IPS-20b (cell line): ENCODE measurements at regions not wholly inside any gene's neighbourhood (a gene's known extent, or its start where the extent isn't known, plus 50 kb on each side); places are given as distances from the start of the nearest gene placed in this dataset.
"Not testable (repeated sequence)": the region's sequence is repeated elsewhere in the genome, so short reads cannot be mapped to it uniquely, and the experiment has no call there.

Experiments
- H3K27ac ChIP-seq: one replicate; pipeline ENCODE4 v1.5.1; 2013; ENCODE audit warnings: low read length
- H3K27me3 ChIP-seq: 2 replicates; pipeline ENCODE4 v1.6.1; 2013; ENCODE audit warnings: mild to moderate bottlenecking, low read length, inconsistent platforms; ENCODE audit not compliant: insufficient read depth
- H3K36me3 ChIP-seq: 2 replicates; pipeline ENCODE4 v1.6.1; 2013; ENCODE audit warnings: low read depth, mild to moderate bottlenecking, inconsistent platforms, low read length, moderate library complexity; ENCODE audit not compliant: insufficient read depth
- H3K4me1 ChIP-seq: 2 replicates; pipeline ENCODE4 v1.6.1; 2013; ENCODE audit warnings: mild to moderate bottlenecking, control low read depth, inconsistent platforms, low read length, moderate library complexity; ENCODE audit not compliant: insufficient read depth
- H3K4me3 ChIP-seq: 2 replicates; pipeline ENCODE4 v1.5.1; 2013; ENCODE audit warnings: mild to moderate bottlenecking, low read length, inconsistent platforms
- H3K9ac ChIP-seq: 2 replicates; pipeline ENCODE4 v1.6.1; 2013; ENCODE audit warnings: low read depth, mild to moderate bottlenecking, inconsistent platforms, low read length, moderate library complexity
- H3K9me3 ChIP-seq: 2 replicates; pipeline ENCODE4 v1.6.1; 2013; ENCODE audit warnings: mild to moderate bottlenecking, low read depth, low read length, inconsistent platforms; ENCODE audit not compliant: insufficient read depth

DNA sequence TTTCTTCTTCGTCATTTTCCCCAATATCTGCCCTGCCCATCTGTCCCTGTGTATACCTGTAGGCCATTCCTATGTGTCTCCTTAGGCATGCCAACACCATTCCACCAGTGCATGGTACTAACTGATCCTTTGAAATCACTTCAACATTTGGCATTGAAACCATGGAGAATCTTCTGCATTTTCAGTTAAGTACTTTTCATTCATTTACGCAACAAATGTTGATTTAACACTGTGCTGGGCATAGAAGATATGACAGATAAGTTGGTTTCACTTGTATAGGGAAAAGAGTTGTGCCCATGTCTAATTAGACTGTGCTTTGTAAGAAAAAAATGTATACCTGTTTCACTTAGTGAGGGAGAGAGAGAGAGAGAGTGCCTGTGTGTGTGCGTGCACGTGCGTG, 77.9 kb upstream of the FLT1 start:
- H3K4me1 ChIP-seq, result no peaks in the 10 kb centered on the region
- no peaks in the 10 kb centered on the region for H3K9me3 ChIP-seq
- H3K27me3 ChIP-seq, result no peaks in the 10 kb centered on the region
- H3K36me3 ChIP-seq, result no peaks in the 10 kb centered on the region
- no peak overlapping the region for H3K9ac ChIP-seq
- no peak overlapping the region for H3K27ac ChIP-seq
- no peak overlapping the region for H3K4me3 ChIP-seq

DNA sequence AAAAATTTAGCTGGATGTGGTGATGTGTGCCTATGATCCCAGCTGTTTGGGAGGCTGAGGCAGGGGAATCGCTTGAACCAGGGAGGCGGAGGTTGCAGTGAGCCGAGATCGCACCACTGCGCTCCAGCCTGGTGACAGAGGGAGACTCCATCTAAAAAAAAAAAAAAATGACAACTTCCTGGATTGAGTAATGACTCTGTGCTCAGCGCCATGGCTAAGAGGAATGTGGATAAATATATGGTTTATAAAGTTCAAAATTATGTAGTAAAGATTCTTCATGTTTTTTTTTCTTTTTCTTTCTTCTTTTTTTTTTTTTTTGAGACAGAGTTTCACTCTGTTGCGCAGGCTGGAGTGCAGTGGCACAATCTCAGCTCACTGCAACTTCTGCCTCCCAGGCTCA, 75.4 kb upstream of the FLT1 start:
- H3K4me1 ChIP-seq, H3K9ac ChIP-seq, H3K27ac ChIP-seq, H3K36me3 ChIP-seq, H3K27me3 ChIP-seq, H3K9me3 ChIP-seq, H3K4me3 ChIP-seq: not testable (repeated sequence)

DNA sequence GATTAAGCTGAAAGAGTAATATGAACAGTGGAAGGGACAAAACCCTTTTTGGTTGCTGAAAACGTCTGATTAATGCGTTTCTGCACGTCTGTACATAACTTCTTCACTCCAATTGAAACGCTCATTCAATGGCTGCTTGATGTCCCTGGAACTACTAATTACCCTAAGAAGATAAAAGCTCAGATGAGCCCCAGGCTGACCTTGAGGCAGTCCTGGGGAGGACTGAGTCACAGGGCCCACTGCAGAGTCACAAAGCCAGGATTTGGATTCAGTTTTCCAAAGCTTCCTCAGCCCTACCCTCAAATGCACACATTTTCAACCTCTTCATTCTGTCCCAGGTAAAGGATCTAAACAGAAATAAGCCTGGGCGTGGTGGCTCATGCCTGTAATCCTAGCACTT, 75.0 kb upstream of the FLT1 start:
- H3K4me1 ChIP-seq, result no peaks in the 10 kb centered on the region
- no peaks in the 10 kb centered on the region for H3K9me3 ChIP-seq
- no peak overlapping the region for H3K27ac ChIP-seq
- H3K4me3 ChIP-seq, result no peak overlapping the region
- no peak overlapping the region for H3K9ac ChIP-seq
- H3K27me3 ChIP-seq, result no peaks in the 10 kb centered on the region
- H3K36me3 ChIP-seq, result no peaks in the 10 kb centered on the region

DNA sequence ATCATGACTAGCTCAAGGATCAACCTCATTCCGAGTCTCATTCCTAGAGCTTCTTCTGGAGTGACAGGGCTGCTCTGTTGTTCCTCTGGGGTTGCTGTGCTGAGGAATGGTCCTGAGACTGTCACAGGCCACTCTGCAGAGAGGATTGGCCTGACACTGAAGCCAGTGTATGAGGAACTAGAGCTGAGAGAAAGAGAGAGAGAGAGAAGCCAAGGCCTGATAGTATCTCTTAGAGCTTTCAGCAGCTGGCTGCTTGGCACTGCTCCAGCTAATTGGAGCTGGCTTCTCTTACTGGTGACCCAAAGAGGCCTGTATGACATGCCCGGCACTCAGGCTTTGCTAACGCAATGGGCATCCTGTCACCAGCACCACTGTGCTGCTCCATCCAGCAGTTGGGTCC, 73.4 kb upstream of the FLT1 start:
- Histone ChIP-seq H3K9me3 (no peaks in the 10 kb centered on the region), H3K27me3 (no peaks in the 10 kb centered on the region), H3K36me3 (no peaks in the 10 kb centered on the region), H3K4me1 (no peaks in the 10 kb centered on the region), H3K27ac (no peak overlapping the region), H3K9ac (no peak overlapping the region), H3K4me3 (no peak overlapping the region)

DNA sequence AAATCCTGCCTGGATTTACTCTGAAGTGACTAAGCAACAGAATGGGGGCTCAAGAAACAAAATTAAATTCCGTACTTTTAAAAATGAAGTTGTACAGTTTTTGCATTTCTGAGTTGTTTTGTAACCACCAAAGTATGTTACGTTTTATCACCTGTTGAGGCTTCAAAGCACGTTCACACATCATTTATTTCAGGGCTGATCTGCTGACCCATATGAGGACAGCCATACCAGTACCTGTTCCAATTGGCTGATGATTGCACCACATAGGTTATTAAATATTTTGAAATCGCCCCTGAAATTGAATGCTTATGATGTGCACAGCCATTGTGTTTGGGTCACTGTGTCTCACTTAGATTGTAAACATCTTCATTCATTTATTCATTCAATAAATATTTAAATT, 72.0 kb upstream of the FLT1 start:
- Histone ChIP-seq H3K4me1 (no peaks in the 10 kb centered on the region), H3K9me3 (no peaks in the 10 kb centered on the region), H3K27me3 (no peaks in the 10 kb centered on the region), H3K27ac (no peak overlapping the region), H3K9ac (no peak overlapping the region), H3K4me3 (no peak overlapping the region), H3K36me3 (no peaks in the 10 kb centered on the region)

DNA sequence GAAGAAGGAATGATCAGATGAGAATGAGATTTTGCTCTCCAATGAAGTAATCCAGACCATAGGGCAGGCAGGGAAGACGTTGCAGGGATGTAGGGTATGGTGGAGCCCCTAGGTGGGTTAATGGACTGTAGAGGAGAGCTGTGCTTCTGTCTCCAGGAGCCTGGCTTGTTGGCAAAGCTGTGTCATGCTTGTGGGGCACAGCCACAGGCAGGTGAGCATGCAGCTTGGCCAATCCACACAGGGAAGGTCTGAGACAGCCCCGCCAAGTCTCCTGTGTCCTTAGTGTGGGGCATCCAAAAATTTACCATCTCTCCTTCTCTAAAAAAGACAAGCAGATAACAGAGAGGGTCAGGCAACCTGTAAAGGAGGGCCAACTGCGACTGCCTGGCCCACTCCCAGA, 71.4 kb upstream of the FLT1 start:
- no peak overlapping the region for H3K9ac ChIP-seq
- no peak overlapping the region for H3K27ac ChIP-seq
- H3K27me3 ChIP-seq, result no peaks in the 10 kb centered on the region
- no peaks in the 10 kb centered on the region for H3K36me3 ChIP-seq
- H3K4me1 ChIP-seq, result no peaks in the 10 kb centered on the region
- H3K4me3 ChIP-seq, result no peak overlapping the region
- H3K9me3 ChIP-seq, result no peaks in the 10 kb centered on the region

DNA sequence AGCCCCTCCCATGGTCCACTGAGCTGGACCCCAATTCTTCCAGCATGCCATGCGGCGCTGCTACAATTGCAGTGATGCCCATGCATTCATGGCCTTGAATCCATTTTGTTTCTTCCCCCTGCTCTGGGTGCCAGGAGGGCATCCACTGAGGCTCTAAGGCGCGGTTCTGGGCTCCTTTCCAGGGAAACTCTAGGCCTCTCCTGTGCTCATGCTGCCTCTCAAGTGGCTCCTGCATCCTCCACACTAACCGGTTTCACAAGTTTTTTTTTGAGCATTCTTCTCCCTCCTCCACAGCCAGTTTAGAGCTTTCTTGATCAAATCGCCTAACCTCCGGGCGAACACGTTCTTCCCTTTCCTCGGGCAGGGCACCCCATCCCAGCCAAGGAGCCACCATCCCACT, 69.1 kb upstream of the FLT1 start:
- Histone ChIP-seq H3K27me3 (no peaks in the 10 kb centered on the region), H3K9me3 (no peaks in the 10 kb centered on the region), H3K27ac (no peak overlapping the region), H3K4me3 (no peak overlapping the region), H3K9ac (no peak overlapping the region), H3K4me1 (no peaks in the 10 kb centered on the region), H3K36me3 (no peaks in the 10 kb centered on the region)

DNA sequence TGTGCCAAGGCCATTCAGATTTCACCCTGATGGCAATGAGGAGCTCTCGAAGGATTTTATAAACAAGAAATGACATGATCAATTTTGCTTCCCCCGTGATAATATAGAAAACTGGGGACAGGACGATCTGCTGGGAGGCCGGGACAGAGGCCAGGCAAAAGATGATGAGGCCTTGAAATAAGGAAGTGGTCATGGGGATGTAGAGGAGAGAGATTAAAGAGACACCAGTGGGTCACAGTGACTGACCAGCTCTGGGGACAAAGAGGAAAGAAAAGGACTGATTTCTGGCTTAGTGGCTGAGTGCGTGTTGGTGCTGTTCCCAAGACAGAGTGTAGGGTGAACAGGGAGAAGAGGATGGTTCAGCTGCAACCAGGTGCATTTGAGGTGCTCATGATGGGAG, 68.7 kb upstream of the FLT1 start:
- H3K27me3 ChIP-seq, result no peaks in the 10 kb centered on the region
- no peak overlapping the region for H3K27ac ChIP-seq
- H3K4me3 ChIP-seq, result no peak overlapping the region
- no peak overlapping the region for H3K9ac ChIP-seq
- H3K36me3 ChIP-seq, result no peaks in the 10 kb centered on the region
- no peaks in the 10 kb centered on the region for H3K9me3 ChIP-seq
- H3K4me1 ChIP-seq, result no peaks in the 10 kb centered on the region

DNA sequence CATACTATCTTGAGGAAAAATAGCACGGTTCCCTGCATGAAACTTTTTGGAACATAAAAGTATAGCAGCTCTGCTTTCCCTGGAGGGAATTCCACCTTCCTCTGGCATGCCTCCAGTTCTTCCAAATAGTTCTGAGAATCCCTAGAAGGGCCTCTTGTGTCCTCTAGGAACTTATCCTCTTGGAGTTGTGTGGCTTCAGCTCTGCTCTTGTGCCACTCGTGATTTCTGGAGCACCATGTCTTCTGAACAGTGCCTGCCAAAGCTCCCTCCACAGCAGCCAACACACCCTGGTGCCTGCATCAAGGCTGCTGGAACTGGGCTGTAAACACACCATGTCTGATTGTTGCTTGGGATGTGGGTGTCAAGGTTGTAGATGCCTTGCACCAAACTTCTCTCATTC, 65.7 kb upstream of the FLT1 start:
- H3K27me3 ChIP-seq, result no peaks in the 10 kb centered on the region
- no peaks in the 10 kb centered on the region for H3K9me3 ChIP-seq
- H3K27ac ChIP-seq, result no peak overlapping the region
- H3K36me3 ChIP-seq, result no peaks in the 10 kb centered on the region
- no peak overlapping the region for H3K4me3 ChIP-seq
- no peak overlapping the region for H3K9ac ChIP-seq
- peaks cover 7% of the 10 kb centered on the region for H3K4me1 ChIP-seq

DNA sequence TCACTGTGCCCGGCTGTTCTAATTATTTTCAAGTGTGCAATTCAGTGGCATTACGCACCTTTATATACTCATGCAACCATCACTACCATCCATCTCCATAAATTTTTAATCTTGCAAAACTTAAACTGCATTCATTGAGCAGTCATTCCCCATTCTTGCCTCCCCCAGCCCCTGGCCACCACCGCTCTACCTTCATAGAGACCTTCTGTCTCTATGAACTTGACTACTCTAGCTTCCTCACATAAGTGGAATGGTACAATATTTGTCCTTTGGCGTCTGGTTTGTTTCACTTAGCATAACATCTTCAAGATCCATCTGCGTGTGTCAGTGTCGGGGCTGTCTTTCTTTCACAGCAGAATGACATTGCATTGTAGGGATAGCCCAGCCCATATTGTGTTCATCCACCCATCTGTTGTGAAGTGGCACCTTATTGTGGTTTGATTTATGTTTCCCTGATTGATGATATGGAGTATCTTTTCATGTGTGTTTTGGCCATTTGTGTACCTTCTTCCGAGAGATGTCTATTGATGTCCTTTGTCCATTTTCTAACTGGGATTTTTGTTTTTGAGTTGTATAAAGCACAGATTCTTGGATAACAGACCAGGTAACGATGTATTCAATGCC, 64.8 kb upstream of the FLT1 start:
- Histone ChIP-seq H3K9ac (no peak overlapping the region), H3K27ac (no peak overlapping the region), H3K4me3 (no peak overlapping the region), H3K36me3 (no peaks in the 10 kb centered on the region), H3K9me3 (no peaks in the 10 kb centered on the region), H3K4me1 (peaks cover 7% of the 10 kb centered on the region), H3K27me3 (no peaks in the 10 kb centered on the region)

DNA sequence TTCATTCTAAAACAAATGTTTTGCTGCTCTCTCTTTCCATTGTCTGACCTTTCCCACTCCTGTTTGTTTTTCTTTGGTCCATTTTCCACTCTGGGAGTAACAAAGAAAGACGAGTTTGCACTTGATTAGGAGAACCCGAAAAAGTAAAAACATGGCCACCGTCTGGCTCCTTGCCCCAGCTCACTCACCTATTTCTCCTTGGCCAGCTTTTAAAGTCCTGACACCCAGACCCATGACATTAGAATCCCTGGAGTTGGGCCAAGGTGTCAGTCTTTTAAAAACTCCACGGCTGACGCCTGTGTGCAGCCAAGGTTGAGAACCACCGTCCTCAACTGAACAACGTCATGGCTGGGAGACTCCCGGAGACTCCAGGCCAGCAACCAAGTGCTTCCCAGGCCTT, 63.6 kb upstream of the FLT1 start:
- Histone ChIP-seq H3K27me3 (no peaks in the 10 kb centered on the region), H3K27ac (no peak overlapping the region), H3K9me3 (no peaks in the 10 kb centered on the region), H3K4me1 (peaks cover 7% of the 10 kb centered on the region), H3K4me3 (no peak overlapping the region), H3K36me3 (no peaks in the 10 kb centered on the region), H3K9ac (no peak overlapping the region)

DNA sequence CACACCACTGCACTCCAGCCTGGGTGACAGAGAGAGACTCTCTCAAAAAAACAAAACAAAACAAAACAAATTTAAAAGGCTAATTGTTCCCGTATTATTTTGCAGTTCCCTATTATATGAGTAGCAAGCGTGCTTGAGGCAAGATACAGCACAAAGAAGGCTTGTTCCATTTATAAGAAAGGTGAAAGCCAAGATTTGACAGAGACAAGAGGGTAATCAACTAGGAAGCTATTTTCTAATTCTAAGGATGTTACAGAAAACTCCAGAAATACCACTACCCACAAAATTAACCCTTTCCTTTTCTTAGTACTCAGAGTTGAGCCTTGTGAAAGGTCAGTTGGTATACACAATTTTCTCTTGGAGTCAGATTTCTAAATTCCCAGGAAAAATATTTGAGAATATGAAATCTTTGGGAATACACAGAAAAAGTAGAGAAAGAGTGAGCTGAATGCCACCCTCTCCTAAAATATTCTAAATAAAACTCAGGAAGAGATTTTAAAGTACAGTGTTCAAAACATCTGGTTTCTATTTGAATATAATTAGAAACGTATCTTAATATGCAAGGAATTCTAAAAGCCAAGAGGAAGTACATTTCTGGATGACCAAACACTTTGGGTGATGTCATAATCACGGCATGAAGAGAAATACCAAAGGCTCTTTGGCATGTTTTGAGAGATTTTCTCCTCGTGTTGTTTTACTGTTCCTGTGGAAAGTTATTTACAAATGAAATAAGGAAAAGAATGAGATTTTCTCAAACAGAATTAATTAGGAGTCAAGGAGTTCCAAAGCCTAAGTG, 63.0 kb upstream of the FLT1 start:
- Histone ChIP-seq H3K27ac (no peak overlapping the region), H3K4me3 (no peak overlapping the region), H3K9ac (no peak overlapping the region), H3K27me3 (no peaks in the 10 kb centered on the region), H3K36me3 (no peaks in the 10 kb centered on the region), H3K9me3 (no peaks in the 10 kb centered on the region), H3K4me1 (peaks cover 7% of the 10 kb centered on the region)
